LNCaP clone FGC (cell line): ENCODE measurements at regions not wholly inside any gene's neighbourhood (a gene's known extent, or its start where the extent isn't known, plus 50 kb on each side); places are given as distances from the start of the nearest gene placed in this dataset.

Experiments used
- DNase-seq: peaks from one replicate; pipeline ENCODE4 v3.0.0-alpha.2; 2011; ENCODE audit warnings: low read depth
- H3K4me3 ChIP-seq: 2 replicates; pipeline ENCODE4 v1.5.1; 2011; ENCODE audit warnings: mild to moderate bottlenecking, low read depth, low read length, control low read depth
- TF ChIP-seq, protein P1 (sequence below): IDR thresholded peaks from 2 replicates; pipeline ENCODE4 v1.5.1; 2012; ENCODE audit warnings: mild to moderate bottlenecking; ENCODE audit not compliant: control insufficient read depth, insufficient read depth; ENCODE audit errors: extremely low read depth

DNA sequence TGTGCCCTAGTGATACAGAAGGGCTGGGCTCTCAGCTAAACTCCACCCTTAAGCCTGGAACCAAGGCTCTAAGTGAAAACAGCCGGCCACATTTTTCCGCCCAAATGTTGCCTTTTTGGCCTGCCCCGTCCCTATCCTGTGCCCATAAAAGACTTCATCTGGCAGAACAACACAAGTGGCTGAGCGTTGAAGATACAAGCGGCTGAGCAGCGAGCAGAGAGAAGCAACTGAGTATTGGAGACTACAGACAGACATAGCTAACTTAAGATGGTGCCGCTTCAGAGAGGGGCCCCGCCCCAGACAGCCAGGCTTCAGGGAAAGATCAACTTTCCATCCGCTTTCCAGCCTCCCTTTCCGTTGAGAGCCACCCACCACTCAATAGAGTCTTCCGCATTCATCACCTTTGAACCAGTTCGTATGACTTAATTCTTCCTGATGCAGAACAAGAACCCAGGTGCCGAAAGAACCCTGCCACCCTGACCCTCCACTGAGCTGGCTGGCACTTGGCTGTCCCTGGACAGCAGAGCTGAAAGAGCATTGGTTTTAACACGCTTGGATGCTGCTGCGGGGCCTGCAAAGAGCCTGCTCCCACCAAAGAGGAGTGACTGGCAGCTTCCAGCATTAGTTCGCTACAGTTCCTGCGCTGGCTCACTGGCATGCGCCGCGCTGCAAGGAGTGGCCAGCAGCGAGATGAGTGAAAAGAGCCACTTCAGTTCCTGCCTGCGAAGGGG is 853.2 kb upstream of the INTU start:
- DNase-seq: no peak

DNA sequence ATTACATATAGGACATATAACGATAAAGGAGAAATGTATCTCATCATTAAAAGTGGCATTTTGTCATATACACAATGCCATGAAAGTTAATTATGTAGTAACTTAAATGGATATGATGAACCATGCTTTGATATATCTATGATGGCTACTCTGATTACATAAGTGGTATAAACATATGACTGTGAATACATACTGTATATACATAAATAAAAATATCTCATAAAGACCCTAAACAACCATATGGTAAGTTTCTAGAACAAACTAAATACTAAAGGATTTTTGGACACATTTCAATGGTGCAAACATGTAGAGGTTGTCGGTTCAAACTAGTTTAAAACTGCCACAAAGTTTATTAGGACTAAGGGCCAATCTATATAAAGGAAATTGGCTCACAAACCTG is 849.6 kb upstream of the INTU start:
- H3K4me3 ChIP-seq: no peak overlapping the region
- no peak for DNase-seq
- TF ChIP-seq, protein P1, sequence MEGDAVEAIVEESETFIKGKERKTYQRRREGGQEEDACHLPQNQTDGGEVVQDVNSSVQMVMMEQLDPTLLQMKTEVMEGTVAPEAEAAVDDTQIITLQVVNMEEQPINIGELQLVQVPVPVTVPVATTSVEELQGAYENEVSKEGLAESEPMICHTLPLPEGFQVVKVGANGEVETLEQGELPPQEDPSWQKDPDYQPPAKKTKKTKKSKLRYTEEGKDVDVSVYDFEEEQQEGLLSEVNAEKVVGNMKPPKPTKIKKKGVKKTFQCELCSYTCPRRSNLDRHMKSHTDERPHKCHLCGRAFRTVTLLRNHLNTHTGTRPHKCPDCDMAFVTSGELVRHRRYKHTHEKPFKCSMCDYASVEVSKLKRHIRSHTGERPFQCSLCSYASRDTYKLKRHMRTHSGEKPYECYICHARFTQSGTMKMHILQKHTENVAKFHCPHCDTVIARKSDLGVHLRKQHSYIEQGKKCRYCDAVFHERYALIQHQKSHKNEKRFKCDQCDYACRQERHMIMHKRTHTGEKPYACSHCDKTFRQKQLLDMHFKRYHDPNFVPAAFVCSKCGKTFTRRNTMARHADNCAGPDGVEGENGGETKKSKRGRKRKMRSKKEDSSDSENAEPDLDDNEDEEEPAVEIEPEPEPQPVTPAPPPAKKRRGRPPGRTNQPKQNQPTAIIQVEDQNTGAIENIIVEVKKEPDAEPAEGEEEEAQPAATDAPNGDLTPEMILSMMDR: no peak

More for the DNA sequence above, 853.2 kb upstream of the INTU start:
- H3K4me3 ChIP-seq: no peak overlapping the region
- TF ChIP-seq, protein P1: no peak

DNA sequence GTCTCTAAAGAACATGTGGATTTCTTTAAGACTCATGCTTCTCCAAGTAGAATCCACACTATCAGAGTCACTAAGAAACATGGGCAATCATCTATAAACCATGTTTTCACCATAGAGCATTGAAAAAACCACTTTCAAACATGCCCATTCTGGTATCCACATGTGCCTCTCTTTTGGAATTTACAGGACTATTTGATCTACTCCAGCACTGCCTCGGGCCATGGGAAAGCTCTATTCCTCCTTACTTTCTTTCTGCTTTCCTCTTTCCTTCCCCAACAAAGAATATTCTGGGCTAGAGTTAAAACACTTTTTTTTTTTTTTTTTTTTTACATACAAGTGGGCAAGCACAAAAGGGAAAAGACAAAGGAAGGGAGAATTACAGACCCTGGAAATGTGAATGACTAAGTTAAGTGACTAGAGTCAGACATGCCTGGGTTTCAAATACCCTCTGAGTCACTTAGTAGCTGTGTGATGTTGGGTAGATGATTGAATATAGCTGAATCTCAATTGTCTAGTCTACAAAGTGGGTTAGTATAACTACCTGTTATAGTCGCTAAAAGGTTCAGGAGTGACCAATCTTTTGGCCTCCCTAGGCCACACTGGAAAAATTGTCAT is 847.7 kb upstream of the INTU start:
- H3K4me3 ChIP-seq: no peak overlapping the region
- DNase-seq: no peak

DNA sequence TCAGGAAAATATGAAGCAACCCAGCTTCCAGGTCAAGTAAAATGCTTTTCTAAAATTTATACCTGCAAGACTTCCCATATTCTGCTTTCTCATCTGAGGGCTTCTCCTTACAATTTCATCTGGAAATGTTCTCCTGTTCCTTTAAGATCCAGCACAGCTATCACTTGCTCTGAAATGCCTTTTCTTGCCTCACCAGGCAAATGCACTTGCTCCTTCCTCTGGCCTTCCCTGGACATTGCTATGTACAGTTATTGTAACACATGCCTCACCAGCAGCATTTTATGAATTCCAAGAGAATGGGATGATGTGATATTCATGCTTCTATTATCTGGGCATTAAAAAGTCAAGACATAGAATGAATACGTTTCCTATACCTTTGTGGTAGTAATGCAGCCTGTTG is 842.1 kb upstream of the INTU start:
- DNase-seq: no peak
- TF ChIP-seq, protein P1: no peak
- H3K4me3 ChIP-seq: no peak overlapping the region

More for the DNA sequence above, 847.7 kb upstream of the INTU start:
- TF ChIP-seq, protein P1: no peak

DNA sequence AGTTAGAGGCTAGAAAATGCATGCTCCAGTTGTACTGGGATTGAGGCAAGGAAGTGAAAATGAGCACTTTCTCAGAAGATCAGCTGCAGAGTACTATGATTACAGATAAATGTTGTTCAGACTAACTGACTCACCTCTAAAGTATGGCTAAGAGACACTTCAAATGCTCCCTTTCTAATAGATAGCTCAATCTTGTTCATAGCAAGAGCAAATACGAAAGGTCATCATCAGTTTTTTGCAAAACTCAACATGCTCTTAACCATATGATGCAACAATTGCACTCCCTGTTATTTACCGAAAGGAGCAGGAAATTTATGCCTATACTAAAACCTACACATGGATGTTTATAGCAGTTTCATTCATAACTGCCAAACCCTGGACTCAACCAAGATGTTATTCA is 838.4 kb upstream of the INTU start:
- no peak for DNase-seq
- H3K4me3 ChIP-seq: no peak overlapping the region
- TF ChIP-seq, protein P1: no peak

DNA sequence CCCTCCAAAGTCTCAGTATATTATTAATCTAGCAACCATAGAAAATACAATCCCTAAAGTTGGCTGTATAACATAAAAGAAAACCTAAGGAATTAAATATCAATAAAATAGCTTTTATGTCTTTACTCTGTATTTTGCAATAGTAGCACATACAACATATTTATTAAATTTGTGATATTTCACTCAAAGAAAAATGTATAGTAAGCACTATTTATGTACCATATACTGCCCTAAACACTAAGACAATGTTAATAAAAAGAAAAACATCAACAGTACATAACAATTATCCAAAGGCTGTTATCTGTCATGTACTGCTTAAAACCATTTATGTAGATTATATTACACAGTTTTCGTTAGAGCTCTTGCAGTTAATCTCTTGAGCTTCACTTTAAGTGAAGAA is 834.5 kb upstream of the INTU start:
- DNase-seq: no peak
- TF ChIP-seq, protein P1: no peak
- H3K4me3 ChIP-seq: no peak overlapping the region
